Naive thymus-derived CD4-positive, alpha-beta T cell (primary cell): ENCODE measurements at regions not wholly inside any gene's neighbourhood (a gene's known extent, or its start where the extent isn't known, plus 50 kb on each side); places are given as distances from the start of the nearest gene placed in this dataset.

Source experiments
- ATAC-seq: fragments of 150-1000 bp; cut with Tn5 transposase; 2 replicates; pipeline ENCODE4 v1.10.0; 2021; ENCODE audit warnings: mild to moderate bottlenecking, moderate library complexity
- CTCF ChIA-PET: fragments of 350-600 bp; sonication (Branson Sonifier 250); formaldehyde crosslinking; loops from one replicate; lab custom pipeline; 2021; ENCODE audit warnings: antibody characterized with exemption; lab: Charles Lee
- POLR2A ChIA-PET: fragments of 350-600 bp; sonication (Branson Sonifier 250); formaldehyde crosslinking; loops from one replicate; lab custom pipeline; 2021; ENCODE audit warnings: antibody characterized with exemption, inconsistent platforms; lab: Charles Lee
- DNase-seq, 9 donors: peaks; one replicate each; pipeline versions ENCODE4 v3.0.0 to v3.0.0-alpha.2; 2020 to 2022; ENCODE audit warnings: mixed read lengths in 1 of 9
- H3K27ac ChIP-seq: one replicate; pipeline ENCODE4 v1.7.0; 2013; ENCODE audit warnings: mild to moderate bottlenecking, low read depth, low read length, moderate library complexity
- H3K27me3 ChIP-seq, 2 donors: one replicate each; pipeline ENCODE4 v1.7.0; 2013; ENCODE audit warnings: low read length in 2 of 2, mild to moderate bottlenecking in 2 of 2, moderate library complexity in 2 of 2; ENCODE audit not compliant: control insufficient read depth in 2 of 2, insufficient read depth in 2 of 2
- H3K36me3 ChIP-seq, 3 experiments: 1 replicate in 2 of 3; 2 replicates in 1 of 3; pipeline ENCODE4 v1.7.0; 2013; ENCODE audit warnings: low read length in 3 of 3, mild to moderate bottlenecking in 3 of 3, moderate library complexity in 1 of 3; ENCODE audit not compliant: insufficient read depth in 3 of 3, control insufficient read depth in 2 of 3
- H3K4me1 ChIP-seq, 2 donors: one replicate each; pipeline ENCODE4 v1.7.0; 2013; ENCODE audit warnings: low read length in 2 of 2, mild to moderate bottlenecking in 2 of 2, moderate library complexity in 1 of 2; ENCODE audit not compliant: control insufficient read depth in 2 of 2, insufficient read depth in 2 of 2
- H3K4me3 ChIP-seq: 2 replicates; pipeline ENCODE4 v1.7.0; 2013; ENCODE audit warnings: mild to moderate bottlenecking, low read length
- H3K9me3 ChIP-seq, 3 experiments: 1 replicate in 2 of 3; 2 replicates in 1 of 3; pipeline ENCODE4 v1.7.0; 2013; ENCODE audit warnings: low read length in 3 of 3; ENCODE audit not compliant: control insufficient read depth in 2 of 3
- H3K27ac Mint-ChIP-seq, 9 donors: one replicate each; pipeline ENCODE4 v1.8.0; 2020 to 2022; ENCODE audit warnings: mixed read lengths in 9 of 9, mild to moderate bottlenecking in 8 of 9, moderate library complexity in 5 of 9, inconsistent platforms in 2 of 9
- H3K27me3 Mint-ChIP-seq, 5 donors: one replicate each; pipeline ENCODE4 v1.8.0; 2021 to 2022; ENCODE audit warnings: mixed read lengths in 5 of 5, mild to moderate bottlenecking in 1 of 5
- H3K36me3 Mint-ChIP-seq, 5 donors: one replicate each; pipeline ENCODE4 v1.8.0; 2020 to 2022; ENCODE audit warnings: mixed read lengths in 5 of 5, mild to moderate bottlenecking in 3 of 5, inconsistent platforms in 1 of 5
- H3K4me1 Mint-ChIP-seq, 7 donors: one replicate each; pipeline ENCODE4 v1.8.0; 2020 to 2022; ENCODE audit warnings: mixed read lengths in 7 of 7, mild to moderate bottlenecking in 3 of 7, inconsistent platforms in 1 of 7
- H3K4me3 Mint-ChIP-seq, 10 donors: one replicate each; pipeline ENCODE4 v1.8.0; 2020 to 2022; ENCODE audit warnings: mild to moderate bottlenecking in 10 of 10, mixed read lengths in 10 of 10, moderate library complexity in 6 of 10, inconsistent platforms in 2 of 10
- H3K9me3 Mint-ChIP-seq, 11 donors: one replicate each; pipeline ENCODE4 v1.8.0; 2020 to 2022; ENCODE audit warnings: mixed read lengths in 11 of 11, mild to moderate bottlenecking in 4 of 11, inconsistent platforms in 1 of 11, moderate library complexity in 1 of 11
- intact Hi-C, 2 donors: fragments of 100-400 bp; cut with micrococcal nuclease; formaldehyde crosslinking; loops; one replicate each; pipeline ENCODE4 v1.15.1; 2023

DNA sequence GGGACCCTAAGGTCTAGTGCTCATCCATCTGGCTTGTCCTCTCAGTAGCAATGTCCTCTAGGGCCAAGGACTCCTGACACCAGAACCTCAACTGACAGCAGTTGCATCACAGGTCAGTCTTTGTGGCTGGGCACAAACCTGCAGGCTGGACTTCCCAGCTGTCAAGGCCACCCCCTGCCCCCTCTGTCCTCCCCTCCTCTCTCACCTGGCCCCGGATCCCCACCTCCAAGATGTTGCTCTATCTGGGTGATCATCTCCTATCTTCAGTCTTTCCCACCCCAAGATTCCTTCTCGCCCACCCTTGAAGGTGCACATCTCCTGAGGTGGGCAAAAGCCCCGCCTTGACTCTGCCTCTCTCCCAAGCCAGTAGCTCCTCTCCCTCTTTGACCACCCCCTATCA lies 131.8 kb upstream of the SRSF6 start:
- Histone ChIP-seq H3K36me3 (no peaks in the 10 kb centered on the region), H3K4me1 (no peaks in the 10 kb centered on the region), H3K4me3 (no peak overlapping the region), H3K9me3 (no peaks in the 10 kb centered on the region), H3K27ac (no peak overlapping the region), H3K27me3 (no peaks in the 10 kb centered on the region)
- Mint-ChIP-seq H3K4me1 (no peaks in the 10 kb centered on the region), H3K36me3 (no peaks in the 10 kb centered on the region), H3K27me3 (peaks cover 0 to 36% (median 12%) of the 10 kb centered on the region in 5 donors), H3K9me3 (peaks cover 0 to 10% (median 2%) of the 10 kb centered on the region in 11 donors), H3K4me3 (no peak overlapping the region), H3K27ac (no peak overlapping the region)
- ChIA-PET CTCF (no interaction called here), POLR2A (no interaction called here)
- ATAC-seq: no peak
- no peak for DNase-seq
- intact Hi-C loops: no loop called here

DNA sequence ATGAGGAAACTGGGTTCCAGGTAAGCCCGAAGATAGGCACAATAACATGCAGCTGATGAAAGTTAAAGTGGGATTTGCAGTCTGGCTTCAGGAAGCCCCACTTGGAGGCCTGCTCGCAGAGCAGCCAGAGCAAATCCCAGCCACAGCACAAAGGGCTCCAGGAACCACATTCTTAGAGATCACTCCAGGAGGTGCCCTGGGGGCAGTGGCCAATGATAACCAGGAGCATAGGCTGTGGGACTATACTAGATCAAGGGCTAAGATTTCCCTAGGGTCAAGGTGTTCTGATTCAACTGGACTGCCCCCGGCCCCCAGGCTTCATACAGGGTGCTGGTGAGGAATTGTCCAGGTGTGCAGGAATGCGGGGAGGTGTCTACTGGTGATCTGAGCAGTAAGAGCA lies 133.9 kb upstream of the PTPRT start:
- Mint-ChIP-seq H3K27ac (no peak overlapping the region), H3K9me3 (peaks cover 0 to 10% (median 0%) of the 10 kb centered on the region in 11 donors), H3K4me1 (no peaks in the 10 kb centered on the region), H3K27me3 (peaks cover 0 to 40% (median 12%) of the 10 kb centered on the region in 5 donors), H3K4me3 (no peak overlapping the region), H3K36me3 (no peaks in the 10 kb centered on the region)
- POLR2A ChIA-PET: no interaction called here
- H3K9me3 ChIP-seq: no peaks in the 10 kb centered on the region
- CTCF ChIA-PET: no interaction called here
- H3K4me3 ChIP-seq: no peak overlapping the region
- no peak for DNase-seq
- H3K27ac ChIP-seq: no peak overlapping the region
- H3K36me3 ChIP-seq: no peaks in the 10 kb centered on the region
- no peaks in the 10 kb centered on the region for H3K4me1 ChIP-seq
- intact Hi-C loops: no loop called here
- ATAC-seq: no peak
- no peaks in the 10 kb centered on the region for H3K27me3 ChIP-seq

DNA sequence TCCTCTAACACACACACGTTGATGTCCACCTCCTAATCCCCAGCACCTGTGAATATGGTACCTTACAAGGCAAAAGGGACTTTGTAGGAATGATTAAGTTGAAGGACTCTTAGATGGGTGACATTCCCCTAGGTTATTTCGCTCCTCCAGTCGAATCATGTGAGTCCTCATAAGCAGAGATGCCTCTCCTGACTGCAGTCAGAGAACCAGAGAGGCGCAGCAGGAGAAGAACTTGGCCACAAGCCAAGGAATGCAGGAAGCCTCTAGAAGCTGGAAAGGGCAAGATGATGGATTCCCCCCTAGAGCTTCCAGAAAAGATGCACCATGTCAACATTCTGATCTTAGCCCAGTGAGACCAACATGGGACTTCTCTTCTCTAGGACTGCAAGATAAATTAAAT lies 133.1 kb upstream of the PTPRT start:
- CTCF ChIA-PET: no interaction called here
- no peaks in the 10 kb centered on the region for H3K27me3 ChIP-seq
- POLR2A ChIA-PET: no interaction called here
- Mint-ChIP-seq H3K27ac (no peak overlapping the region), H3K36me3 (no peaks in the 10 kb centered on the region), H3K27me3 (peaks cover 0 to 43% (median 15%) of the 10 kb centered on the region in 5 donors), H3K4me1 (no peaks in the 10 kb centered on the region), H3K9me3 (peaks cover 0 to 4% (median 0%) of the 10 kb centered on the region in 11 donors), H3K4me3 (no peak overlapping the region)
- no peaks in the 10 kb centered on the region for H3K4me1 ChIP-seq
- no peak for DNase-seq
- H3K9me3 ChIP-seq: no peaks in the 10 kb centered on the region
- intact Hi-C loops: no loop called here
- ATAC-seq: no peak
- H3K4me3 ChIP-seq: no peak overlapping the region
- H3K36me3 ChIP-seq: no peaks in the 10 kb centered on the region
- no peak overlapping the region for H3K27ac ChIP-seq

DNA sequence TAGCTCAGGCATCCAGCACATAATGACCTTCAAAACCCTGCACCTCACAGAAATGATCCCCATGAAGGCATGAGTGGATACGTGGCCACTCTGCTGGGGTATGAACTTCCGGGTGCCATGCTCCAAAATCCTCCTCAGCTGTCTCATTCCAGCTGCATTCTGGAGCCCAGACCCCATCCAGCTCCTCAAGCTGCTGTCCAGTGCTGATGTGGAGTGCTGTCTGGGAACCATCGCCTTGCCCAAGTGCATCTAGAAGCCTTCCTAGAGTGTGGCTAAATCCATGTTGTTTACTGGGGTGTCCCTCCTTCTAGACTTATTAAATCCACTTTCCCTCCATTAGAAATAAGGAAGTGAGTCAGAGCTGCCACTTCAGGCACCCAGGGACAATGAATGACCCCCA lies 130.8 kb upstream of the PTPRT start:
- Mint-ChIP-seq H3K9me3 (peaks cover 0 to 4% (median 0%) of the 10 kb centered on the region in 11 donors), H3K27ac (no peak overlapping the region), H3K36me3 (no peaks in the 10 kb centered on the region), H3K4me1 (no peaks in the 10 kb centered on the region), H3K27me3 (peaks cover 0 to 34% (median 8%) of the 10 kb centered on the region in 5 donors), H3K4me3 (no peak overlapping the region)
- Histone ChIP-seq H3K4me3 (no peak overlapping the region), H3K9me3 (no peaks in the 10 kb centered on the region), H3K27ac (no peak overlapping the region), H3K4me1 (no peaks in the 10 kb centered on the region), H3K36me3 (no peaks in the 10 kb centered on the region), H3K27me3 (no peaks in the 10 kb centered on the region)
- CTCF ChIA-PET: no interaction called here
- intact Hi-C loops: no loop called here
- no peak for DNase-seq
- POLR2A ChIA-PET: no interaction called here
- ATAC-seq: no peak

DNA sequence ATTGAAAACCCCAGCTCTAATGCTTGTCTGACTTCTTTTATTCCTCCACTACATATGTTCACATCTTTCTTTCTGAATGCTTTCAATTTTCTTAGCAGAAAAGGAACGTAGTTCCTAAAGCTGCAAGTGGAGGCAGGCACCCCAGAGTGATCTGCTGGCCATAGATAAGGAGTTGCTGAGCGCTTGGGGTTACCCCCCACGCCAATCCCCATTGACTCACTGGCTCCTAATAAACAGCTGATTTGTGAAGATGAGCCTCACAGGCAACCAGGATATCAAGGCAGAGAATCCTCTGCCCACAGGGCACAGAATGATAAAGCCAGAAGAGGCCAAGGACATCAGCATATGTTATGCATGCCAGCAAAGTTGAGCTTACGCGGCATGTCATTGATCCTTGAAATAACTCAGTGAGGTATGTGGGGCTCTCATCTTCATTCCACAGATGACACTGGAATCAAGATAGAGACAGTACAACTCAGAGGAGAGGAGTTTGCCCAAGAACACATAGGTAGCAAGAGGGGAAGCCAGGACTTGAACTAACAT lies 129.1 kb upstream of the PTPRT start:
- H3K36me3 Mint-ChIP-seq: no peaks in the 10 kb centered on the region
- no peak overlapping the region for H3K4me3 Mint-ChIP-seq
- intact Hi-C loops: no loop called here
- ATAC-seq (no peak), DNase-seq (no peak)
- peaks cover 0 to 4% (median 0%) of the 10 kb centered on the region in 11 donors for H3K9me3 Mint-ChIP-seq
- H3K27me3 Mint-ChIP-seq: peaks cover 0 to 29% (median 4%) of the 10 kb centered on the region in 5 donors
- Histone ChIP-seq H3K27ac (no peak overlapping the region), H3K4me1 (no peaks in the 10 kb centered on the region), H3K4me3 (no peak overlapping the region), H3K36me3 (no peaks in the 10 kb centered on the region), H3K9me3 (no peaks in the 10 kb centered on the region), H3K27me3 (no peaks in the 10 kb centered on the region)
- H3K4me1 Mint-ChIP-seq: no peaks in the 10 kb centered on the region
- ChIA-PET CTCF (no interaction called here), POLR2A (no interaction called here)
- no peak overlapping the region for H3K27ac Mint-ChIP-seq

DNA sequence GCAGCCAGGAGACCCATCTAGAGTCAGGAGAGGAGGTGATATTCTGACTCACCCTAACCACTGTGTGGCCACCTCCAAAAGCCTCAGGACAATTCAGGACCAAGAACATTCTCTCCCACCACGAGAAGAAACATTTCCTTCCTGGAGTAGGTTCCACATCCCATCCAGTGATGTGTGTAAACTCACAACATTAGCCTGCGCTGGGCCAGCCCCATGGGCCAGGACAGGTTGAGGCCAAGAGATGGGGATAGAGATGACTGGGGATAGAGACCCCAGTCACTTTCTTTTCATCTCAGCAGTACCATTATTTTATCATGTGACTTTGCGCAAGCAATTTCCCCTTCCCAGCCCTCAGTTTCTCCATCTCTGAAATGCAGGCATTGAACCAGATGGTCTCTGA lies 126.6 kb upstream of the PTPRT start:
- Mint-ChIP-seq H3K4me3 (no peak overlapping the region), H3K27ac (no peak overlapping the region), H3K27me3 (peaks cover 0 to 19% (median 6%) of the 10 kb centered on the region in 5 donors), H3K4me1 (no peaks in the 10 kb centered on the region), H3K9me3 (peaks cover 0 to 3% (median 0%) of the 10 kb centered on the region in 11 donors), H3K36me3 (no peaks in the 10 kb centered on the region)
- intact Hi-C loops: no loop called here
- no peak for DNase-seq
- Histone ChIP-seq H3K4me3 (no peak overlapping the region), H3K27me3 (no peaks in the 10 kb centered on the region), H3K36me3 (no peaks in the 10 kb centered on the region), H3K9me3 (no peaks in the 10 kb centered on the region), H3K4me1 (no peaks in the 10 kb centered on the region), H3K27ac (no peak overlapping the region)
- no peak for ATAC-seq
- ChIA-PET POLR2A (no interaction called here), CTCF (interaction anchor here (0.6 kb wide), 1 partner anchor 136 kb away, joined by 3 read pairs; no protein-coding TSS in a partner anchor)

DNA sequence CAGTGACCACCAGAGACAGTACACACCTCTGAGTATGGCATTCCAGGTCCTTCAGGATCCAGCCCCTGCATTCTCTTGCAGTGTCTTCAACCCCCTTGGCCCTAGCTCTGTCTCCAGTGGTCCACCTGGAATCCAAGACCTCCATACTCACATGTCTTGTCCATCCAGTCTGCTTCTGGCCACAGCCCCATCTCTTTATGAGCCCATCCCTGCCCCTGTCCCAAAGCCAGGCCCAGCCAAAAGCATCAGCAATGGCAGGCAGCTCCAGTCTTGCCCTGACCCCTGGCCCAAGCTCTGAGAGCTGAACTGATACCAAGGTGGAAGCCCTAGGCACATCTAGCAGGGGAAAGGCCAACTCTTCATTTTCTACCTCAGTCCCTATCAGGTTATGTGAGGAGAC lies 119.6 kb upstream of the PTPRT start:
- peaks cover 0 to 12% (median 5%) of the 10 kb centered on the region in 5 donors for H3K27me3 Mint-ChIP-seq
- no peak for ATAC-seq
- CTCF ChIA-PET: no interaction called here

More for the DNA sequence above, 119.6 kb upstream of the PTPRT start:
- Histone ChIP-seq H3K4me1 (no peaks in the 10 kb centered on the region), H3K27me3 (no peaks in the 10 kb centered on the region), H3K9me3 (peaks cover 0 to 7% (median 0%) of the 10 kb centered on the region in 3 experiments), H3K4me3 (no peak overlapping the region), H3K27ac (no peak overlapping the region), H3K36me3 (no peaks in the 10 kb centered on the region)
- Mint-ChIP-seq H3K4me3 (no peak overlapping the region), H3K36me3 (no peaks in the 10 kb centered on the region), H3K27ac (no peak overlapping the region), H3K9me3 (peaks cover 0 to 12% (median 5%) of the 10 kb centered on the region in 11 donors), H3K4me1 (no peaks in the 10 kb centered on the region)
- POLR2A ChIA-PET: no interaction called here
- DNase-seq: no peak
- intact Hi-C loops: no loop called here
